Hepatocyte (in vitro differentiated cells): ENCODE measurements at regions not wholly inside any gene's neighbourhood (a gene's known extent, or its start where the extent isn't known, plus 50 kb on each side); places are given as distances from the start of the nearest gene placed in this dataset.

Source experiments
- CTCF ChIP-seq: fragments of 200-600 bp; sonication (generic); IDR thresholded peaks from 2 replicates; pipeline ENCODE4 v1.5.1; 2016; ENCODE audit warnings: antibody characterized with exemption, mild to moderate bottlenecking; ENCODE audit not compliant: poor library complexity
- EZH2 ChIP-seq: fragments of 200-600 bp; sonication (generic); IDR thresholded peaks from 2 replicates; pipeline ENCODE4 v1.6.1; 2016; ENCODE audit warnings: antibody characterized with exemption, mild to moderate bottlenecking, borderline replicate concordance
- EZH2phosphoT487 ChIP-seq: fragments of 200-600 bp; sonication (generic); IDR thresholded peaks from one replicate; pipeline ENCODE4 v1.6.1; 2018; ENCODE audit warnings: antibody characterized with exemption, mild to moderate bottlenecking, low read depth, moderate library complexity; ENCODE audit not compliant: unreplicated experiment, severe bottlenecking

- TF ChIP-seq CTCF (no peak), EZH2 (no peak), EZH2phosphoT487 (no peak)
Observed at GRCh38 chr6:85744433-85744970, 101.8 kb upstream of the SYNCRIP start.
